ENCODE measurements at regions not wholly inside any gene's neighbourhood (a gene's known extent, or its start where the extent isn't known, plus 50 kb on each side); places are given as distances from the start of the nearest gene placed in this dataset.
"Not testable (repeated sequence)": the region's sequence is repeated elsewhere in the genome, so short reads cannot be mapped to it uniquely, and the experiment has no call there.

GRCh38 chr6:9365378-9365777, 930.0 kb upstream of the SLC35B3 start:
- Histone ChIP-seq H3K9me3 (ENCODE audit: low read depth, low read length) (no peaks in the 10 kb centered on the region), H3K4me3 (ENCODE audit: low read length) (no peak overlapping the region), H3K4me1 (ENCODE audit: insufficient read depth, low read length) (no peaks in the 10 kb centered on the region), H3K27me3 (ENCODE audit: insufficient read depth, low read length) (no peaks in the 10 kb centered on the region)

- Histone ChIP-seq H3K27me3 (ENCODE audit: insufficient read depth, low read length) (no peaks in the 10 kb centered on the region), H3K4me1 (ENCODE audit: insufficient read depth, low read length) (no peaks in the 10 kb centered on the region), H3K4me3 (ENCODE audit: low read length) (no peak overlapping the region), H3K9me3 (ENCODE audit: low read depth, low read length) (no peaks in the 10 kb centered on the region)
Observed at GRCh38 chr6:9361749-9362148, 926.4 kb upstream of the SLC35B3 start.

- Histone ChIP-seq H3K4me3 (ENCODE audit: low read length) (no peak overlapping the region), H3K27me3 (ENCODE audit: insufficient read depth, low read length) (no peaks in the 10 kb centered on the region), H3K9me3 (ENCODE audit: low read depth, low read length) (no peaks in the 10 kb centered on the region), H3K4me1 (ENCODE audit: insufficient read depth, low read length) (no peaks in the 10 kb centered on the region)
Observed at GRCh38 chr6:9360881-9361280, 925.5 kb upstream of the SLC35B3 start.

- no peaks in the 10 kb centered on the region for H3K4me1 ChIP-seq (ENCODE audit: insufficient read depth, low read length)
- no peaks in the 10 kb centered on the region for H3K27me3 ChIP-seq (ENCODE audit: insufficient read depth, low read length)
- H3K9me3 ChIP-seq (ENCODE audit: low read depth, low read length): no peaks in the 10 kb centered on the region
- H3K4me3 ChIP-seq (ENCODE audit: low read length): no peak overlapping the region
Observed at GRCh38 chr6:9347608-9348007, 912.3 kb upstream of the SLC35B3 start.

- Histone ChIP-seq H3K4me3 (ENCODE audit: low read length) (no peak overlapping the region), H3K27me3 (ENCODE audit: insufficient read depth, low read length) (no peaks in the 10 kb centered on the region), H3K4me1 (ENCODE audit: insufficient read depth, low read length) (no peaks in the 10 kb centered on the region), H3K9me3 (ENCODE audit: low read depth, low read length) (no peaks in the 10 kb centered on the region)
Observed at GRCh38 chr6:9346923-9347322, 911.6 kb upstream of the SLC35B3 start.

GRCh38 chr6:9335431-9335830, 900.1 kb upstream of the SLC35B3 start:
- H3K4me1 ChIP-seq (ENCODE audit: insufficient read depth, low read length): no peaks in the 10 kb centered on the region
- H3K4me3 ChIP-seq (ENCODE audit: low read length): no peak overlapping the region
- no peaks in the 10 kb centered on the region for H3K9me3 ChIP-seq (ENCODE audit: low read depth, low read length)
- H3K27me3 ChIP-seq (ENCODE audit: insufficient read depth, low read length): no peaks in the 10 kb centered on the region

GRCh38 chr6:9334979-9335378, 899.6 kb upstream of the SLC35B3 start:
- no peaks in the 10 kb centered on the region for H3K4me1 ChIP-seq (ENCODE audit: insufficient read depth, low read length)
- no peak overlapping the region for H3K4me3 ChIP-seq (ENCODE audit: low read length)
- no peaks in the 10 kb centered on the region for H3K27me3 ChIP-seq (ENCODE audit: insufficient read depth, low read length)
- no peaks in the 10 kb centered on the region for H3K9me3 ChIP-seq (ENCODE audit: low read depth, low read length)

GRCh38 chr6:9332241-9332780, 897.0 kb upstream of the SLC35B3 start:
- H3K4me1 ChIP-seq (ENCODE audit: insufficient read depth, low read length): no peaks in the 10 kb centered on the region
- no peaks in the 10 kb centered on the region for H3K27me3 ChIP-seq (ENCODE audit: insufficient read depth, low read length)
- H3K4me3 ChIP-seq (ENCODE audit: low read length): no peak overlapping the region
- H3K9me3 ChIP-seq (ENCODE audit: low read depth, low read length): peaks cover 10% of the 10 kb centered on the region

GRCh38 chr6:9316831-9317230, 881.5 kb upstream of the SLC35B3 start:
- Histone ChIP-seq H3K9me3 (ENCODE audit: low read depth, low read length) (no peaks in the 10 kb centered on the region), H3K4me1 (ENCODE audit: insufficient read depth, low read length) (no peaks in the 10 kb centered on the region), H3K27me3 (ENCODE audit: insufficient read depth, low read length) (no peaks in the 10 kb centered on the region), H3K4me3 (ENCODE audit: low read length) (no peak overlapping the region)

GRCh38 chr6:9315966-9316650, 880.8 kb upstream of the SLC35B3 start:
- Histone ChIP-seq H3K27me3 (ENCODE audit: insufficient read depth, low read length) (no peaks in the 10 kb centered on the region), H3K4me1 (ENCODE audit: insufficient read depth, low read length) (no peaks in the 10 kb centered on the region), H3K9me3 (ENCODE audit: low read depth, low read length) (no peaks in the 10 kb centered on the region), H3K4me3 (ENCODE audit: low read length) (no peak overlapping the region)

GRCh38 chr6:9308284-9308683, 872.9 kb upstream of the SLC35B3 start:
- H3K4me3 ChIP-seq (ENCODE audit: low read length): no peak overlapping the region
- no peaks in the 10 kb centered on the region for H3K27me3 ChIP-seq (ENCODE audit: insufficient read depth, low read length)
- no peaks in the 10 kb centered on the region for H3K9me3 ChIP-seq (ENCODE audit: low read depth, low read length)
- H3K4me1 ChIP-seq (ENCODE audit: insufficient read depth, low read length): no peaks in the 10 kb centered on the region

GRCh38 chr6:9307786-9308185, 872.4 kb upstream of the SLC35B3 start:
- Histone ChIP-seq H3K4me3 (ENCODE audit: low read length) (no peak overlapping the region), H3K4me1 (ENCODE audit: insufficient read depth, low read length) (no peaks in the 10 kb centered on the region), H3K9me3 (ENCODE audit: low read depth, low read length) (no peaks in the 10 kb centered on the region), H3K27me3 (ENCODE audit: insufficient read depth, low read length) (no peaks in the 10 kb centered on the region)

- Histone ChIP-seq H3K4me3 (ENCODE audit: low read length) (no peak overlapping the region), H3K9me3 (ENCODE audit: low read depth, low read length) (no peaks in the 10 kb centered on the region)
Observed at GRCh38 chr6:9307187-9307586, 871.8 kb upstream of the SLC35B3 start.

GRCh38 chr6:9295644-9296043, 860.3 kb upstream of the SLC35B3 start:
- Histone ChIP-seq H3K27me3 (ENCODE audit: insufficient read depth, low read length) (no peaks in the 10 kb centered on the region), H3K9me3 (ENCODE audit: low read depth, low read length) (no peaks in the 10 kb centered on the region), H3K4me1 (ENCODE audit: insufficient read depth, low read length) (no peaks in the 10 kb centered on the region), H3K4me3 (ENCODE audit: low read length) (no peak overlapping the region)

More at GRCh38 chr6:9307187-9307586, 871.8 kb upstream of the SLC35B3 start:
- Histone ChIP-seq H3K27me3 (ENCODE audit: insufficient read depth, low read length) (no peaks in the 10 kb centered on the region), H3K4me1 (ENCODE audit: insufficient read depth, low read length) (no peaks in the 10 kb centered on the region)

- no peak overlapping the region for H3K4me3 ChIP-seq (ENCODE audit: low read length)
- H3K27me3 ChIP-seq (ENCODE audit: insufficient read depth, low read length): no peaks in the 10 kb centered on the region
- H3K4me1 ChIP-seq (ENCODE audit: insufficient read depth, low read length): no peaks in the 10 kb centered on the region
- no peaks in the 10 kb centered on the region for H3K9me3 ChIP-seq (ENCODE audit: low read depth, low read length)
Observed at GRCh38 chr6:9292975-9293374, 857.6 kb upstream of the SLC35B3 start.

- not testable (repeated sequence) for H3K27me3 ChIP-seq (ENCODE audit: insufficient read depth, low read length); H3K9me3 ChIP-seq (ENCODE audit: low read depth, low read length); H3K4me3 ChIP-seq (ENCODE audit: low read length); H3K4me1 ChIP-seq (ENCODE audit: insufficient read depth, low read length)
Observed at GRCh38 chr6:9290342-9290741, 855.0 kb upstream of the SLC35B3 start.
